H1 (cell line): ENCODE measurements at regions not wholly inside any gene's neighbourhood (a gene's known extent, or its start where the extent isn't known, plus 50 kb on each side); places are given as distances from the start of the nearest gene placed in this dataset.

Source experiments
- CTCF ChIA-PET: fragments of 300-600 bp; sonication (Branson Sonifier 250); formaldehyde crosslinking; loops from one replicate; lab custom pipeline; 2021; ENCODE audit not compliant: partially characterized antibody; lab: Charles Lee
- POLR2A ChIA-PET: fragments of 300-600 bp; sonication (Branson Sonifier 250); formaldehyde crosslinking; loops from one replicate; lab custom pipeline; 2021; ENCODE audit warnings: inconsistent platforms; ENCODE audit not compliant: partially characterized antibody; lab: Charles Lee
- DNase-seq, 2 experiments: peaks; one replicate each; pipeline versions ENCODE4 v3.0.0 to v3.0.0-alpha.2; 2010 to 2022; ENCODE audit warnings: low spot score in 2 of 2, low read depth in 1 of 2, mixed read lengths in 1 of 2
- FAIRE-seq: peaks from 2 replicates; lab custom pipeline; 2011; peaks lifted over from hg19 to GRCh38; lab: Jason Lieb, UNC
- H2AFZ ChIP-seq: 2 replicates; pipeline ENCODE4 v1.8.1; 2012; ENCODE audit warnings: low read length, inconsistent platforms
- H2AK5ac ChIP-seq: 2 replicates; pipeline ENCODE4 v1.6.1; 2013; ENCODE audit warnings: low read depth, low read length
- H2BK120ac ChIP-seq: replicated peaks from 2 replicates; pipeline ENCODE3; 2013; ENCODE audit warnings: low read depth, low read length, inconsistent platforms
- H2BK12ac ChIP-seq: 2 replicates; pipeline ENCODE4 v1.6.1; 2013; ENCODE audit warnings: low read depth, low read length
- H2BK15ac ChIP-seq: 2 replicates; pipeline ENCODE4 v1.6.1; 2013; ENCODE audit warnings: low read length
- H2BK20ac ChIP-seq: 2 replicates; pipeline ENCODE4 v1.6.1; 2013; ENCODE audit warnings: low read length
- H2BK5ac ChIP-seq: 2 replicates; pipeline ENCODE4 v1.6.1; 2013; ENCODE audit warnings: low read depth, low read length
- H3K14ac ChIP-seq: 2 replicates; pipeline ENCODE4 v1.6.1; 2013; ENCODE audit warnings: inconsistent platforms; ENCODE audit not compliant: insufficient read length
- H3K18ac ChIP-seq: 2 replicates; pipeline ENCODE4 v1.6.1; 2013; ENCODE audit warnings: low read length; ENCODE audit errors: extremely low read depth
- H3K23ac ChIP-seq: 2 replicates; pipeline ENCODE4 v1.6.1; 2013; ENCODE audit warnings: inconsistent platforms; ENCODE audit not compliant: insufficient read length
- H3K23me2 ChIP-seq: 2 replicates; pipeline ENCODE4 v1.6.1; 2013; ENCODE audit warnings: low read depth, low read length
- H3K27ac ChIP-seq: 2 replicates; pipeline ENCODE4 v1.6.1; 2011; ENCODE audit warnings: low read depth, low read length, inconsistent platforms
- H3K27me3 ChIP-seq, 4 experiments: replicated peaks in 1 of 4; 1 replicate in 1 of 4; 2 replicates in 3 of 4; pipeline versions ENCODE4 v1.6.1 to v1.8.1; 2011 to 2013; ENCODE audit warnings: low read length in 3 of 4, mild to moderate bottlenecking in 3 of 4, inconsistent platforms in 2 of 4, mixed read lengths in 2 of 4, moderate library complexity in 1 of 4; ENCODE audit not compliant: control insufficient read depth in 3 of 4, insufficient read depth in 3 of 4; ENCODE audit errors: extremely low read depth in 1 of 4
- H3K36me3 ChIP-seq, 4 experiments: 2 replicates each; pipeline versions ENCODE4 v1.6.1 to v1.8.1; 2011 to 2013; ENCODE audit warnings: mild to moderate bottlenecking in 4 of 4, low read length in 3 of 4, moderate library complexity in 2 of 4, control low read depth in 1 of 4, inconsistent platforms in 1 of 4; ENCODE audit not compliant: insufficient read depth in 4 of 4, control insufficient read depth in 2 of 4
- H3K4ac ChIP-seq: replicated peaks from 2 replicates; pipeline ENCODE3; 2013; ENCODE audit warnings: low read length, low read depth, mixed read lengths, inconsistent platforms; ENCODE audit not compliant: insufficient read length
- H3K4me1 ChIP-seq, 4 experiments: replicated peaks in 1 of 4; 1 replicate in 1 of 4; 2 replicates in 3 of 4; pipeline versions ENCODE4 v1.6.1 to v1.8.1; 2011 to 2013; ENCODE audit warnings: low read length in 3 of 4, inconsistent platforms in 2 of 4, mixed read lengths in 1 of 4; ENCODE audit not compliant: insufficient read depth in 4 of 4, control insufficient read depth in 3 of 4
- H3K4me2 ChIP-seq, 2 experiments: 2 replicates each; pipeline versions ENCODE4 v1.6.1 to v1.8.1; 2011 to 2013; ENCODE audit warnings: low read depth in 2 of 2, low read length in 2 of 2, control low read depth in 1 of 2, inconsistent platforms in 1 of 2, mild to moderate bottlenecking in 1 of 2; ENCODE audit not compliant: insufficient read depth in 1 of 2
- H3K4me3 ChIP-seq, 4 experiments: fragments of 200-600, 300-600 bp in 1 of 4; sonication (generic), shearing (Covaris generic), sonication (Bioruptor Twin) in 1 of 4; 2 replicates each; pipeline versions ENCODE4 v1.5.1 to v1.8.1; 2011 to 2016; ENCODE audit warnings: low read length in 4 of 4, low read depth in 3 of 4, control low read depth in 2 of 4, inconsistent platforms in 2 of 4, mild to moderate bottlenecking in 2 of 4, mixed read lengths in 1 of 4, moderate library complexity in 1 of 4; ENCODE audit not compliant: insufficient read depth in 2 of 4; ENCODE audit errors: extremely low read depth in 1 of 4
- H3K56ac ChIP-seq: replicated peaks from 2 replicates; pipeline ENCODE3; 2013; ENCODE audit warnings: low read depth, mild to moderate bottlenecking, mixed read lengths, low read length, inconsistent platforms; ENCODE audit not compliant: insufficient read length
- H3K79me1 ChIP-seq: 2 replicates; pipeline ENCODE4 v1.6.1; 2013; ENCODE audit warnings: low read depth, low read length, control low read depth
- H3K79me2 ChIP-seq, 2 experiments: 2 replicates each; pipeline versions ENCODE4 v1.6.1 to v1.8.1; 2012 to 2013; ENCODE audit warnings: low read length in 2 of 2, mild to moderate bottlenecking in 2 of 2, inconsistent platforms in 1 of 2; ENCODE audit not compliant: insufficient read depth in 2 of 2, control insufficient read depth in 1 of 2
- H3K9ac ChIP-seq, 4 experiments: replicated peaks in 1 of 4; 1 replicate in 1 of 4; 2 replicates in 3 of 4; pipeline versions ENCODE4 v1.6.1 to v1.8.1; 2011 to 2013; ENCODE audit warnings: low read depth in 3 of 4, low read length in 3 of 4, control low read depth in 2 of 4, mild to moderate bottlenecking in 2 of 4, moderate library complexity in 2 of 4, inconsistent platforms in 1 of 4; ENCODE audit errors: extremely low read depth in 1 of 4
- H3K9me3 ChIP-seq, 2 experiments: 2 replicates each; pipeline versions ENCODE4 v1.6.1 to v1.8.1; 2012 to 2013; ENCODE audit warnings: mild to moderate bottlenecking in 2 of 2, moderate library complexity in 2 of 2, control low read depth in 1 of 2, inconsistent platforms in 1 of 2, low read depth in 1 of 2, low read length in 1 of 2, mixed read lengths in 1 of 2; ENCODE audit not compliant: insufficient read depth in 2 of 2
- H4K20me1 ChIP-seq, 2 experiments: replicated peaks in 1 of 2; 2 replicates each; pipeline versions ENCODE3 to v1.8.1; 2011 to 2013; ENCODE audit warnings: inconsistent platforms in 2 of 2, low read length in 2 of 2, mild to moderate bottlenecking in 1 of 2; ENCODE audit not compliant: insufficient read depth in 2 of 2, control insufficient read depth in 1 of 2
- H4K5ac ChIP-seq: 2 replicates; pipeline ENCODE4 v1.6.1; 2013; ENCODE audit warnings: low read length, low read depth, mixed read lengths, inconsistent platforms; ENCODE audit not compliant: insufficient read length
- H4K8ac ChIP-seq: 2 replicates; pipeline ENCODE4 v1.8.0; 2013; ENCODE audit warnings: mild to moderate bottlenecking, moderate library complexity, low read length, inconsistent platforms; ENCODE audit not compliant: insufficient read depth; ENCODE audit errors: extremely low read depth
- H4K91ac ChIP-seq: replicated peaks from 2 replicates; pipeline ENCODE3; 2013; ENCODE audit warnings: low read length, mixed read lengths, inconsistent platforms; ENCODE audit not compliant: insufficient read length
- ASH2L ChIP-seq: fragments of 200-600, 300-600 bp; sonication (generic); IDR thresholded peaks from one replicate; pipeline ENCODE4 v1.7.1; 2017; ENCODE audit warnings: low read length
- FOSL1 ChIP-seq: IDR thresholded peaks from 2 replicates; pipeline ENCODE4 v1.6.1; 2011; ENCODE audit warnings: mild to moderate bottlenecking, low read depth, low read length, moderate library complexity; ENCODE audit not compliant: insufficient read depth
- JUN ChIP-seq: IDR thresholded peaks from 2 replicates; pipeline ENCODE4 v1.6.1; 2011; ENCODE audit warnings: low read depth, mild to moderate bottlenecking, improper control_type of control experiment, low read length
- KDM1A ChIP-seq: fragments of 200-600, 300-600 bp; sonication (generic); IDR thresholded peaks from 2 replicates; pipeline ENCODE4 v1.7.1; 2016; ENCODE audit warnings: mild to moderate bottlenecking, low read length, borderline replicate concordance
- KDM4A ChIP-seq: IDR thresholded peaks from one replicate; pipeline ENCODE4 v1.7.1; 2012; ENCODE audit warnings: low read depth, mild to moderate bottlenecking, moderate library complexity, low read length, inconsistent platforms; ENCODE audit not compliant: severe bottlenecking
- PHF8 ChIP-seq: fragments of 200-600 bp; sonication (generic); conservative IDR thresholded peaks from 2 replicates; pipeline ENCODE4 v1.7.1; 2012; ENCODE audit warnings: low read depth, mild to moderate bottlenecking, inconsistent platforms, low read length, moderate library complexity
- RBBP5 ChIP-seq: IDR thresholded peaks from 2 replicates; pipeline ENCODE4 v1.7.1; 2012; ENCODE audit warnings: low read depth, mild to moderate bottlenecking, inconsistent platforms, low read length, moderate library complexity, borderline replicate concordance
- SIN3A ChIP-seq, 2 experiments: IDR thresholded peaks in 1 of 2; conservative IDR thresholded peaks in 1 of 2; 2 replicates each; pipeline ENCODE4 v1.6.1; 2011 to 2012; ENCODE audit warnings: low read length in 2 of 2, improper control_type of control experiment in 1 of 2, low read depth in 1 of 2, mild to moderate bottlenecking in 1 of 2
- SP1 ChIP-seq: IDR thresholded peaks from 2 replicates; pipeline ENCODE4 v1.6.1; 2011; ENCODE audit warnings: low read depth, low read length
- SRF ChIP-seq: IDR thresholded peaks from 2 replicates; pipeline ENCODE4 v1.6.1; 2011; ENCODE audit warnings: mild to moderate bottlenecking, low read depth, low read length, moderate library complexity
- USF2 ChIP-seq: IDR thresholded peaks from 2 replicates; pipeline ENCODE4 v1.6.1; 2011; ENCODE audit warnings: low read length, improper control_type of control experiment
- YY1 ChIP-seq: IDR thresholded peaks from 2 replicates; pipeline ENCODE4 v1.6.1; 2011; ENCODE audit warnings: low read depth, mild to moderate bottlenecking, low read length
- WGBS, 2 experiments: shearing (Covaris generic) in 1 of 2; methylation state at CpG; one replicate each; pipeline versions ENCODE4 v1.1.6 to v1.1.7; 2013 to 2015; ENCODE audit warnings: low lambda C conversion rate in 2 of 2, mixed read lengths in 2 of 2, inconsistent platforms in 1 of 2, low coverage in 1 of 2, missing lambda C conversion rate in 1 of 2; ENCODE audit not compliant: insufficient replicate concordance in 2 of 2, insufficient coverage in 1 of 2, insufficient read length in 1 of 2; ENCODE audit errors: extremely low coverage in 1 of 2, missing lambda C conversion rate in 1 of 2; 5-methylcytosine and 5-hydroxymethylcytosine counted together

DNA sequence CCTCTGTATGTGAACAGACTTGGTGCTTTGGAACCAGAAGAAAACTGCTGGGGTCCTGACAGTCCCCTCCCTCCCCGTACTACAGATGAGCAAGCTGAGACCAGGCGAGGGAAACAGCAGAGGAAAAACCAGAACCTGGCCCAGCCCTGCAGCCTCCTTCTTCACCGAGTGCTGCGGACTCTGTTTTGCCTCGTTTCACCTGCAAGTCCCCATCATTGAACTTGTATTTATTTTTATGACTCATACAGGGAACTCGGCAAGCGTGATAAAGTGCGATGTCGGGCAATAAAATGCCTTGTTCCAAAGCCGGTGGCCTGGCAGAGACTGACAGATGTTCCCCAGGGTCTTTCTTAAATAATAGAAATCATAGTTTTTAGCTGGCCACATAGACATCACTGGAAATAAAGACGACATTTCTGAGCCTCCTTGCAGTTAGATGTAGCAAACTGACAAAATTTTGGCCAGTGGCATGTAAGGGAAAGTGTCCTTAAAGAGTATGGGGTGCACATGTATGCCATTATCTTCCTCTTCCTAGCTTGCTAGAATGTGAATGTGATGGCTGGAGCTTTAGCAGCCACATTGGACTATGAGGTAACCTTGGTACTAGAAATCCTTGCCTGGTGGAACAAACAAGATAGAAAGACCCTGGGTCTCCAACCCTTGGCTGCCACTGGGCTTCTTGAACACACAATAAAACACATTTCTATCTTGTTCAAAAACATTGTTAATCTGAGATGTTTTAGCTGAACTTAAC lies 128.6 kb downstream of the IRF8 start:
- Histone ChIP-seq H4K91ac (no peak overlapping the region), H3K9me3 (peaks cover 3 to 13% of the 10 kb centered on the region in 2 experiments; a peak in 3 of 4 replicates), H3K27me3 (no peaks in the 10 kb centered on the region; a peak in 1 of 7 replicates), H3K4me2 (no peak overlapping the region), H3K27ac (no peak overlapping the region), H4K20me1 (no peaks in the 10 kb centered on the region), H2BK15ac (no peak overlapping the region), H3K18ac (no peak overlapping the region), H3K4me1 (peaks cover 0 to 6% (median 0%) of the 10 kb centered on the region in 4 experiments; a peak in 4 of 7 replicates), H2AFZ (no peak overlapping the region), H3K56ac (no peak overlapping the region), H3K9ac (no peak overlapping the region), H2BK20ac (no peak overlapping the region), H3K79me1 (no peaks in the 10 kb centered on the region), H2AK5ac (no peak overlapping the region), H3K14ac (no peak overlapping the region), H3K4me3 (no peak overlapping the region), H2BK120ac (no peak overlapping the region), H3K23ac (no peak overlapping the region), H3K36me3 (no peaks in the 10 kb centered on the region), H3K4ac (no peak overlapping the region), H3K79me2 (no peaks in the 10 kb centered on the region), H2BK5ac (no peak overlapping the region), H3K23me2 (no peaks in the 10 kb centered on the region), H4K8ac (no peak overlapping the region), H4K5ac (no peak overlapping the region), H2BK12ac (no peak overlapping the region)
- WGBS, 2 experiments: 90% methylated on average over 11 of the region's 11 CpGs; no CpG with 5 or more reads in 1 of the 2 experiments
- POLR2A ChIA-PET: no interaction called here
- no peak for DNase-seq
- no peak for FAIRE-seq
- CTCF ChIA-PET: interaction anchor here (0.8 to 3.4 kb wide), 3 partner anchors 8 to 17 kb away, joined by 3 to 24 read pairs (median 4); no protein-coding TSS in a partner anchor
- TF ChIP-seq JUN: no peak
- TF ChIP-seq SP1: no peak
- TF ChIP-seq USF2: no peak
- no peak for TF ChIP-seq KDM1A
- no peak for TF ChIP-seq RBBP5
- no peak for TF ChIP-seq SRF
- TF ChIP-seq YY1: no peak
- TF ChIP-seq FOSL1: no peak
- TF ChIP-seq KDM4A: no peak
- TF ChIP-seq PHF8: no peak
- no peak for TF ChIP-seq ASH2L
- TF ChIP-seq SIN3A (conservative IDR thresholded peaks at IDR 0.05 in 1 of 2, IDR thresholded peaks at IDR 0.05 in 1 of 2; ENCODE audit: low read depth in 1 of 2, low read length in 2 of 2): no peak
